ENCODE measurements at regions not wholly inside any gene's neighbourhood (a gene's known extent, or its start where the extent isn't known, plus 50 kb on each side); places are given as distances from the start of the nearest gene placed in this dataset.

- no peak for TF ChIP-seq CTCF (IDR thresholded peaks at IDR 0.05)
- Histone ChIP-seq H3K27ac (no peak overlapping the region), H3K4me3 (no peak overlapping the region)
- no peak for DNase-seq (ENCODE audit: low spot score)
Measured at GRCh38 chr16:64202571-64202970, 919.3 kb downstream of the CDH11 start.

- Histone ChIP-seq H3K27ac (no peak overlapping the region), H3K4me3 (no peak overlapping the region)
- no peak for DNase-seq (ENCODE audit: low spot score)
- TF ChIP-seq CTCF (IDR thresholded peaks at IDR 0.05), result no peak
Measured at GRCh38 chr16:64196444-64196843, 925.4 kb downstream of the CDH11 start.

GRCh38 chr16:64185954-64186353 is 935.9 kb downstream of the CDH11 start:
- H3K4me3 ChIP-seq, result no peak overlapping the region
- no peak overlapping the region for H3K27ac ChIP-seq
- no peak for DNase-seq (ENCODE audit: low spot score)
- TF ChIP-seq CTCF (IDR thresholded peaks at IDR 0.05), result no peak

DNA sequence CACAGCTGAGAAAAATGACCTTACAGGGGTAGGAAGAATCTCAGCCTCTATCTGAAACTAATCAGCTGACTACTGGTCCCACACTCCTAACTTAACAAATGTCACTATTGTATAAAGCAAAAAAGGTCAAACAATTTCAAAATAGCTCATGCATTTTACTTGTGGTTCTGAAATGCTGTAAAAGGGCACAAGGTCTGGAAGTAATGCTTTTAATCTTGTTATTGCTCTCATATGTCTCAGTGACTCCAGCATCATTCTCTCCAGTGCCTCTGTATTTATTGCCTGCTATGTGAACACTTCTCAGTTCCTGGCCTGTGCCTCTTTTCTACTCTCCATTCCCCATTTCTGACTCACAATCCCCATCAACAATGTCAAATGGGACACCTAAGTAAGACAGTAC is 937.7 kb downstream of the CDH11 start:
- TF ChIP-seq CTCF (IDR thresholded peaks at IDR 0.05), result no peak
- no peak overlapping the region for H3K4me3 ChIP-seq
- no peak overlapping the region for H3K27ac ChIP-seq
- no peak for DNase-seq (ENCODE audit: low spot score)

GRCh38 chr16:64182985-64183384 is 938.9 kb downstream of the CDH11 start:
- no peak for DNase-seq (ENCODE audit: low spot score)

DNA sequence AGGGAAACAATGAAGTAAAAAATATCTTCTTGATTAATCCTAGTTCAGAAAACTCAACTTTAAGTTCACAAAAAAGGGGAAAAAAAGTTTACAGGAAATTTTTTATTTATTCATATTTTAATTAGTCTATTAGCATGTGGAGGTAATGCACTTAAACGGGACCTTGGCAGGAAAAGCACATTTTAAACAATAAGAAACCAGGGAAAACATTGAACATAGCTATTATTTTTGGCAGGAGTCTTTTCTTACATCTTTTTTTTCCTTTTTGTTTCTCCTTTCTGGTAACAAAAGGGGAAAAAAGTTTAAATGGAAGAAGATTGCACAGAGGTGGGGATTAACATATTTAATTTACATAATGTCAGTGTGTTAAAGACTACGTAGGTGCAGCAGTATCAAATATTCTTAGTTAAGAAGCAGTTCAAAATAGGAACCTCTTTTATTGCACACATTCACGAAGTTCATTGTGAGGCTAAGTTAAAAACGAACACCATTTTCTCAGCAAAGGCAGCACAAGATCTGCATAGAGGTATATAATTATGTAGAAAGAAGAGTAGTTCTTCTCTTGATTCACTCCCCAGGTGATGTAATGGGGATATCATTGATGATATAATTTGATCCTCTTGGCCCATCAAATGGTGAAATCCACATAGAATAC is 940.5 kb downstream of the CDH11 start:
- no peak for DNase-seq (ENCODE audit: low spot score)
- no peak for TF ChIP-seq CTCF (IDR thresholded peaks at IDR 0.05)
- Histone ChIP-seq H3K4me3 (no peak overlapping the region), H3K27ac (no peak overlapping the region)

More at GRCh38 chr16:64182985-64183384, 938.9 kb downstream of the CDH11 start:
- no peak overlapping the region for H3K4me3 ChIP-seq
- H3K27ac ChIP-seq, result no peak overlapping the region
- no peak for TF ChIP-seq CTCF (IDR thresholded peaks at IDR 0.05)

- Histone ChIP-seq H3K27ac (no peak overlapping the region), H3K4me3 (no peak overlapping the region)
- DNase-seq (ENCODE audit: low spot score), result no peak
- no peak for TF ChIP-seq CTCF (IDR thresholded peaks at IDR 0.05)
Measured at GRCh38 chr16:64180136-64180900, 941.5 kb downstream of the CDH11 start.
